ENCODE measurements at regions not wholly inside any gene's neighbourhood (a gene's known extent, or its start where the extent isn't known, plus 50 kb on each side); places are given as distances from the start of the nearest gene placed in this dataset.

- TF ChIP-seq, protein P1, sequence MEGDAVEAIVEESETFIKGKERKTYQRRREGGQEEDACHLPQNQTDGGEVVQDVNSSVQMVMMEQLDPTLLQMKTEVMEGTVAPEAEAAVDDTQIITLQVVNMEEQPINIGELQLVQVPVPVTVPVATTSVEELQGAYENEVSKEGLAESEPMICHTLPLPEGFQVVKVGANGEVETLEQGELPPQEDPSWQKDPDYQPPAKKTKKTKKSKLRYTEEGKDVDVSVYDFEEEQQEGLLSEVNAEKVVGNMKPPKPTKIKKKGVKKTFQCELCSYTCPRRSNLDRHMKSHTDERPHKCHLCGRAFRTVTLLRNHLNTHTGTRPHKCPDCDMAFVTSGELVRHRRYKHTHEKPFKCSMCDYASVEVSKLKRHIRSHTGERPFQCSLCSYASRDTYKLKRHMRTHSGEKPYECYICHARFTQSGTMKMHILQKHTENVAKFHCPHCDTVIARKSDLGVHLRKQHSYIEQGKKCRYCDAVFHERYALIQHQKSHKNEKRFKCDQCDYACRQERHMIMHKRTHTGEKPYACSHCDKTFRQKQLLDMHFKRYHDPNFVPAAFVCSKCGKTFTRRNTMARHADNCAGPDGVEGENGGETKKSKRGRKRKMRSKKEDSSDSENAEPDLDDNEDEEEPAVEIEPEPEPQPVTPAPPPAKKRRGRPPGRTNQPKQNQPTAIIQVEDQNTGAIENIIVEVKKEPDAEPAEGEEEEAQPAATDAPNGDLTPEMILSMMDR (IDR thresholded peaks at IDR 0.05; ENCODE audit: low read depth, low read length) = no peak
- TF ChIP-seq POLR2A (IDR thresholded peaks at IDR 0.05; ENCODE audit: extremely low read depth, insufficient read length) (no peak), MYC (IDR thresholded peaks at IDR 0.05; ENCODE audit: low read depth, low read length) (no peak)
These were observed 70.3 kb upstream of the GPC1 start for GRCh38 chr2:240364961-240365775.

Measured in NB4 (cell line).